ENCODE measurements at regions not wholly inside any gene's neighbourhood (a gene's known extent, or its start where the extent isn't known, plus 50 kb on each side); places are given as distances from the start of the nearest gene placed in this dataset.

- Histone ChIP-seq H3K79me2 (ENCODE audit: control insufficient read depth, insufficient read depth, low read length) (no peaks in the 10 kb centered on the region), H3K4me3 (no peak overlapping the region), H3K9ac (ENCODE audit: control insufficient read depth, insufficient read depth, low read length) (no peak overlapping the region), H3K27ac (ENCODE audit: control insufficient read depth, insufficient read depth) (no peak overlapping the region), H3K9me3 (replicated peaks; ENCODE audit: control insufficient read depth, insufficient read depth, low read length) (no peaks in the 10 kb centered on the region), H2AFZ (ENCODE audit: control insufficient read depth, low read depth, low read length) (no peak overlapping the region), H3K4me2 (ENCODE audit: control insufficient read depth, insufficient read depth) (no peak overlapping the region), H4K20me1 (ENCODE audit: control insufficient read depth, insufficient read depth) (no peaks in the 10 kb centered on the region), H3K36me3 (ENCODE audit: control insufficient read depth in 2 of 2, insufficient read depth in 2 of 2, low read length in 1 of 2) (no peaks in the 10 kb centered on the region), H3K27me3 (replicated peaks in 1 of 2; ENCODE audit: control insufficient read depth in 2 of 2, insufficient read depth in 2 of 2, low read length in 1 of 2) (no peaks in the 10 kb centered on the region), H3K4me1 (ENCODE audit: control insufficient read depth, insufficient read depth, low read length) (no peaks in the 10 kb centered on the region)
- ChIA-PET POLR2A (no interaction called here), SMC1A (ENCODE audit: uncharacterized antibody, unreplicated experiment) (interaction anchor here (1.0 kb wide), 1 partner anchor 114 kb away, joined by 3 read pairs; no protein-coding TSS in a partner anchor), CTCF (no interaction called here), RAD21 (ENCODE audit: unreplicated experiment) (no interaction called here)
- no TSS peak for BruUV-seq (replicated peaks)
- intact Hi-C loops (cut with micrococcal nuclease; ENCODE audit: unreplicated experiment) (no loop called here), in situ Hi-C loops (cut with MboI) (no loop called here)
- WGBS (ENCODE audit: insufficient coverage, insufficient replicate concordance, low lambda C conversion rate, missing lambda C conversion rate) = 58% methylated on average over 3 of the region's 3 CpGs
- DNase-seq (ENCODE audit: low read depth, low spot score) (no peak), ATAC-seq (no peak), FAIRE-seq (no peak)
- TF ChIP-seq PKNOX1 (IDR thresholded peaks at IDR 0.05) = no peak
- no peak for TF ChIP-seq MEF2B (IDR thresholded peaks at IDR 0.05; ENCODE audit: partially characterized antibody, poor library complexity, severe bottlenecking)
- no peak for TF ChIP-seq USF1 (IDR thresholded peaks at IDR 0.05; ENCODE audit: borderline replicate concordance, extremely low read length, insufficient read depth, low read depth, low read length)
- no peak for TF ChIP-seq POLR2A (IDR thresholded peaks at IDR 0.05; ENCODE audit: low read depth, low read length)
- TF ChIP-seq CBX3 (IDR thresholded peaks at IDR 0.05; ENCODE audit: borderline replicate concordance, low read depth) = no peak
- TF ChIP-seq SP1 (IDR thresholded peaks at IDR 0.05; ENCODE audit: low read depth, low read length) = no peak
- no peak for TF ChIP-seq PAX5 (IDR thresholded peaks at IDR 0.05; ENCODE audit: borderline replicate concordance, low read depth, low read length)
- TF ChIP-seq RB1 (IDR thresholded peaks at IDR 0.05; ENCODE audit: borderline replicate concordance) = no peak
- TF ChIP-seq FOS (IDR thresholded peaks at IDR 0.05; ENCODE audit: borderline replicate concordance, extremely low read depth, insufficient read length) = no peak
- no peak for TF ChIP-seq NR2C2 (IDR thresholded peaks at IDR 0.05; ENCODE audit: borderline replicate concordance, control insufficient read depth, insufficient read length, low read depth)
- no peak for TF ChIP-seq ZBTB40 (IDR thresholded peaks at IDR 0.05; ENCODE audit: borderline replicate concordance)
- TF ChIP-seq RAD21 (IDR thresholded peaks at IDR 0.05; ENCODE audit: insufficient read depth, low read depth, low read length) = no peak
- TF ChIP-seq EED (IDR thresholded peaks at IDR 0.05; ENCODE audit: low read depth) = no peak
- no peak for TF ChIP-seq ZNF622 (IDR thresholded peaks at IDR 0.05)
- TF ChIP-seq SKIL (IDR thresholded peaks at IDR 0.05; ENCODE audit: low read depth, poor library complexity, severe bottlenecking) = no peak
Measured at GRCh38 chr1:218760601-218761570, 412.8 kb upstream of the LYPLAL1 start.

Measured in GM12878 (cell line).